ENCODE measurements at regions not wholly inside any gene's neighbourhood (a gene's known extent, or its start where the extent isn't known, plus 50 kb on each side); places are given as distances from the start of the nearest gene placed in this dataset.

- DNase-seq = no peak
Observed at GRCh38 chr2:128958241-128958640, 639.6 kb upstream of the HS6ST1 start.

- DNase-seq = no peak
Observed at GRCh38 chr2:128967646-128968045, 649.0 kb upstream of the HS6ST1 start.

GRCh38 chr2:128969374-128969773 lies 650.7 kb upstream of the HS6ST1 start:
- no peak for DNase-seq

GRCh38 chr2:128970332-128971116 lies 651.9 kb upstream of the HS6ST1 start:
- no peak for DNase-seq

GRCh38 chr2:128973566-128973965 lies 654.9 kb upstream of the HS6ST1 start:
- no peak for DNase-seq

- no peak for DNase-seq
Observed at GRCh38 chr2:128978212-128978611, 659.5 kb upstream of the HS6ST1 start.

- DNase-seq = no peak
Observed at GRCh38 chr2:128979182-128979581, 660.5 kb upstream of the HS6ST1 start.

GRCh38 chr2:128980475-128980874 lies 661.8 kb upstream of the HS6ST1 start:
- no peak for DNase-seq

GRCh38 chr2:128981353-128981752 lies 662.7 kb upstream of the HS6ST1 start:
- no peak for DNase-seq

- no peak for DNase-seq
Observed at GRCh38 chr2:128982001-128982400, 663.3 kb upstream of the HS6ST1 start.

- no peak for DNase-seq
Observed at GRCh38 chr2:128982670-128983069, 664.0 kb upstream of the HS6ST1 start.

GRCh38 chr2:128983094-128983493 lies 664.4 kb upstream of the HS6ST1 start:
- no peak for DNase-seq

GRCh38 chr2:128984081-128984480 lies 665.4 kb upstream of the HS6ST1 start:
- DNase-seq = no peak

- no peak for DNase-seq
Observed at GRCh38 chr2:128984855-128985254, 666.2 kb upstream of the HS6ST1 start.

- no peak for DNase-seq
Observed at GRCh38 chr2:128986026-128986715, 667.5 kb upstream of the HS6ST1 start.

- peak; percentile 5 for DNase-seq
Observed at GRCh38 chr2:128986867-128987268, 668.2 kb upstream of the HS6ST1 start.

GRCh38 chr2:128988326-128988725 lies 669.7 kb upstream of the HS6ST1 start:
- no peak for DNase-seq

GRCh38 chr2:128988967-128989366 lies 670.3 kb upstream of the HS6ST1 start:
- no peak for DNase-seq

GRCh38 chr2:128995086-128995485 lies 676.4 kb upstream of the HS6ST1 start:
- no peak for DNase-seq

- DNase-seq = no peak
Observed at GRCh38 chr2:128996078-128996477, 677.4 kb upstream of the HS6ST1 start.

- DNase-seq = no peak
Observed at GRCh38 chr2:128997166-128997866, 678.6 kb upstream of the HS6ST1 start.

- no peak for DNase-seq
Observed at GRCh38 chr2:129001926-129002325, 683.3 kb upstream of the HS6ST1 start.

- DNase-seq = no peak
Observed at GRCh38 chr2:129002751-129003150, 684.1 kb upstream of the HS6ST1 start.

GRCh38 chr2:129004485-129004884 lies 685.8 kb upstream of the HS6ST1 start:
- peak; percentile 78 for DNase-seq

Measured in DMS79 (cell line).